WTC11 (cell line): ENCODE measurements at regions not wholly inside any gene's neighbourhood (a gene's known extent, or its start where the extent isn't known, plus 50 kb on each side); places are given as distances from the start of the nearest gene placed in this dataset.

Experiments used
- CREM ChIP-seq: sonication (generic); formaldehyde crosslinking; IDR thresholded peaks from 2 replicates; pipeline ENCODE4 v1.8.1; 2022; ENCODE audit warnings: mild to moderate bottlenecking, missing genetic modification reagents, moderate library complexity
- KAT7 ChIP-seq: sonication (generic); formaldehyde crosslinking; IDR thresholded peaks from 2 replicates; pipeline ENCODE4 v1.8.1; 2023; ENCODE audit warnings: missing genetic modification reagents, mild to moderate bottlenecking, borderline replicate concordance
- SMAD3 ChIP-seq: sonication (generic); formaldehyde crosslinking; IDR thresholded peaks from 2 replicates; pipeline ENCODE4 v1.8.0; 2022; ENCODE audit warnings: missing genetic modification reagents, mild to moderate bottlenecking, borderline replicate concordance
- SMAD4 ChIP-seq: sonication (generic); formaldehyde crosslinking; IDR thresholded peaks from 2 replicates; pipeline ENCODE4 v1.8.0; 2022; ENCODE audit warnings: mild to moderate bottlenecking, missing genetic modification reagents
- SP1 ChIP-seq: sonication (generic); formaldehyde crosslinking; conservative IDR thresholded peaks from 2 replicates; pipeline ENCODE4 v1.8.1; 2022; ENCODE audit warnings: missing genetic modification reagents
- TEAD4 ChIP-seq: sonication (generic); formaldehyde crosslinking; IDR thresholded peaks from 2 replicates; pipeline ENCODE4 v1.8.0; 2022; ENCODE audit warnings: mild to moderate bottlenecking, missing genetic modification reagents
- TP53 ChIP-seq: sonication (generic); formaldehyde crosslinking; IDR thresholded peaks from 2 replicates; pipeline ENCODE4 v1.8.1; 2023; ENCODE audit warnings: mild to moderate bottlenecking, missing genetic modification reagents
- ZNF396 ChIP-seq: fragments of 250-450 bp; sonication (Bioruptor Pico); IDR thresholded peaks from 2 replicates; pipeline ENCODE4 v1.8.0; 2021; ENCODE audit warnings: mild to moderate bottlenecking, moderate library complexity, borderline replicate concordance
- TF ChIP-seq, protein P1 (sequence below): fragments of 200-600 bp; IDR thresholded peaks from 2 replicates; pipeline ENCODE4 v1.8.0; 2022; ENCODE audit warnings: antibody characterized with exemption
- TF ChIP-seq, protein P2 (sequence below): sonication (generic); formaldehyde crosslinking; IDR thresholded peaks from 2 replicates; pipeline ENCODE4 v1.8.0; 2022; ENCODE audit warnings: mild to moderate bottlenecking, missing genetic modification reagents

DNA sequence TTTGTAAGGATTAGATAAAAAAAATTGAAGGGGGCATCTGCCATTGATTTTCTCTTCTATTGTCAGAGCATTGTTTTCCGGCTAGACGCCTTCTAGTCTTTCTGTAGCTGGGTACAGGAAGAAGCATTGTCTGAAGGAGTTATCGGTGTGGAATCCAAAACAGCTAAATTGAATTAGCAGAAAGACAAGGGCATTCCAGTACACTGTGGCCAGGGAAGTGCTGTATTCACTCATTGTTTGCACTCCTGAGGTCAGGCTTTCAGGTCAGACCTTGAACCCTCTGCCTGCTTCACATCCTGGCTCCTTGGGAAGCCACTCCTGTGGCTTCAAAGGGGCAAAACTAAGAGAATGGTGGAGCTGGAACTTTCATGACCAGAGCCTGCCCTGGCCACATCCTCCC is 81.1 kb upstream of the SNAP25 start:
- TF ChIP-seq, protein P1, sequence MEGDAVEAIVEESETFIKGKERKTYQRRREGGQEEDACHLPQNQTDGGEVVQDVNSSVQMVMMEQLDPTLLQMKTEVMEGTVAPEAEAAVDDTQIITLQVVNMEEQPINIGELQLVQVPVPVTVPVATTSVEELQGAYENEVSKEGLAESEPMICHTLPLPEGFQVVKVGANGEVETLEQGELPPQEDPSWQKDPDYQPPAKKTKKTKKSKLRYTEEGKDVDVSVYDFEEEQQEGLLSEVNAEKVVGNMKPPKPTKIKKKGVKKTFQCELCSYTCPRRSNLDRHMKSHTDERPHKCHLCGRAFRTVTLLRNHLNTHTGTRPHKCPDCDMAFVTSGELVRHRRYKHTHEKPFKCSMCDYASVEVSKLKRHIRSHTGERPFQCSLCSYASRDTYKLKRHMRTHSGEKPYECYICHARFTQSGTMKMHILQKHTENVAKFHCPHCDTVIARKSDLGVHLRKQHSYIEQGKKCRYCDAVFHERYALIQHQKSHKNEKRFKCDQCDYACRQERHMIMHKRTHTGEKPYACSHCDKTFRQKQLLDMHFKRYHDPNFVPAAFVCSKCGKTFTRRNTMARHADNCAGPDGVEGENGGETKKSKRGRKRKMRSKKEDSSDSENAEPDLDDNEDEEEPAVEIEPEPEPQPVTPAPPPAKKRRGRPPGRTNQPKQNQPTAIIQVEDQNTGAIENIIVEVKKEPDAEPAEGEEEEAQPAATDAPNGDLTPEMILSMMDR, result no peak
- TF ChIP-seq SMAD3, result no peak
- TF ChIP-seq TEAD4 (CRISPR knock-in tag), result no peak
- no peak for TF ChIP-seq SMAD4 (CRISPR knock-in tag)
- TF ChIP-seq, protein P2, sequence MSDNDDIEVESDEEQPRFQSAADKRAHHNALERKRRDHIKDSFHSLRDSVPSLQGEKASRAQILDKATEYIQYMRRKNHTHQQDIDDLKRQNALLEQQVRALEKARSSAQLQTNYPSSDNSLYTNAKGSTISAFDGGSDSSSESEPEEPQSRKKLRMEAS (CRISPR knock-in tag), result no peak
- TF ChIP-seq CREM (CRISPR knock-in tag), result no peak
- TF ChIP-seq TP53 (CRISPR knock-in tag), result no peak
- no peak for TF ChIP-seq KAT7
- TF ChIP-seq ZNF396 (CRISPR knock-in tag), result no peak
- no peak for TF ChIP-seq SP1 (CRISPR knock-in tag)
